ENCODE measurements at regions not wholly inside any gene's neighbourhood (a gene's known extent, or its start where the extent isn't known, plus 50 kb on each side); places are given as distances from the start of the nearest gene placed in this dataset.

DNA sequence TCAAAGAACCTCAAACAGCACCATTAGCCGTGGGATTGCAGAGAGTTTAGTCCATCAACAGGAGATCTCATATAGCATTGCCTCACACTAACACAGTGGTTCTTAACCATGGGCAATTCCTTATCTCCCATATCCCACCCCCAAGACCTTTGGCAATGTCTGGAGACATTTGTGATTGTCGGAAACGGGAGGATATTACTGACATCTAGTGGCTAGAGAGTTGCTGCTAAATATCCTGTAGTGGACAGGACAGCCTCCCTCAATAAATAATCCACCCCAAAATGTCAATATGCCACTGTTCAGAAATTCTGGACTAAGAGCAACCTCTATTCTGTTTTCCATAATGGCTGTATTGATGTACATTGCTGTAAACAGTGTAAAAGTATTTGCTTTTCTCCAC lies 210.1 kb upstream of the CCN2 start:
- TF ChIP-seq SPI1 (IDR thresholded peaks at IDR 0.05; ENCODE audit: low read depth, low read length): no peak
- no peak for TF ChIP-seq POLR2AphosphoS5 (IDR thresholded peaks at IDR 0.05; ENCODE audit: low read depth, low read length)
- TF ChIP-seq POLR2A (IDR thresholded peaks at IDR 0.05; ENCODE audit: low read depth, low read length): no peak
- no peak for TF ChIP-seq TAF1 (IDR thresholded peaks at IDR 0.05; ENCODE audit: low read depth, low read length)
